CD8-positive, alpha-beta memory T cell (primary cell): ENCODE measurements at regions not wholly inside any gene's neighbourhood (a gene's known extent, or its start where the extent isn't known, plus 50 kb on each side); places are given as distances from the start of the nearest gene placed in this dataset.

ENCODE experiments used
- CTCF ChIA-PET: fragments of 350-600 bp; sonication (Branson Sonifier 250); formaldehyde crosslinking; loops from one replicate; lab custom pipeline; 2021; ENCODE audit warnings: antibody characterized with exemption; lab: Charles Lee
- POLR2A ChIA-PET: fragments of 350-600 bp; sonication (Branson Sonifier 250); formaldehyde crosslinking; loops from one replicate; lab custom pipeline; 2021; ENCODE audit warnings: antibody characterized with exemption; lab: Charles Lee
- DNase-seq, 5 donors: peaks; one replicate each; pipeline versions ENCODE4 v3.0.0 to v3.0.0-alpha.2; 2020 to 2022; ENCODE audit warnings: mixed read lengths in 1 of 5
- H3K27ac ChIP-seq: one replicate; pipeline ENCODE4 v1.7.0; 2013; ENCODE audit warnings: low read depth, mild to moderate bottlenecking, low read length, moderate library complexity
- H3K27me3 ChIP-seq: 2 replicates; pipeline ENCODE4 v1.7.0; 2013; ENCODE audit warnings: low read length, mild to moderate bottlenecking; ENCODE audit not compliant: insufficient read depth, poor library complexity, severe bottlenecking
- H3K36me3 ChIP-seq: 2 replicates; pipeline ENCODE4 v1.7.0; 2013; ENCODE audit warnings: mild to moderate bottlenecking, low read length, moderate library complexity; ENCODE audit not compliant: insufficient read depth
- H3K4me1 ChIP-seq: 2 replicates; pipeline ENCODE4 v1.7.0; 2013; ENCODE audit warnings: mild to moderate bottlenecking, low read length, moderate library complexity; ENCODE audit not compliant: insufficient read depth
- H3K4me3 ChIP-seq: 2 replicates; pipeline ENCODE4 v1.7.0; 2013; ENCODE audit warnings: mild to moderate bottlenecking, low read length
- H3K9me3 ChIP-seq: 2 replicates; pipeline ENCODE4 v1.7.0; 2013; ENCODE audit warnings: mild to moderate bottlenecking, low read length
- H3K27ac Mint-ChIP-seq, 8 donors: one replicate each; pipeline ENCODE4 v1.8.0; 2020 to 2021; ENCODE audit warnings: mixed read lengths in 8 of 8, mild to moderate bottlenecking in 6 of 8, inconsistent platforms in 3 of 8, moderate library complexity in 3 of 8
- H3K27me3 Mint-ChIP-seq, 2 donors: one replicate each; pipeline ENCODE4 v1.8.0; 2020 to 2021; ENCODE audit warnings: mixed read lengths in 2 of 2, mild to moderate bottlenecking in 1 of 2, moderate library complexity in 1 of 2
- H3K36me3 Mint-ChIP-seq, 3 donors: one replicate each; pipeline ENCODE4 v1.8.0; 2020 to 2021; ENCODE audit warnings: mixed read lengths in 3 of 3, inconsistent platforms in 1 of 3, mild to moderate bottlenecking in 1 of 3
- H3K4me1 Mint-ChIP-seq, 3 donors: one replicate each; pipeline ENCODE4 v1.8.0; 2020 to 2021; ENCODE audit warnings: mixed read lengths in 3 of 3, inconsistent platforms in 1 of 3, mild to moderate bottlenecking in 1 of 3
- H3K4me3 Mint-ChIP-seq, 7 donors: one replicate each; pipeline ENCODE4 v1.8.0; 2020 to 2021; ENCODE audit warnings: mixed read lengths in 7 of 7, mild to moderate bottlenecking in 6 of 7, moderate library complexity in 4 of 7, inconsistent platforms in 2 of 7
- H3K9me3 Mint-ChIP-seq, 5 donors: one replicate each; pipeline ENCODE4 v1.8.0; 2020 to 2022; ENCODE audit warnings: mixed read lengths in 5 of 5, mild to moderate bottlenecking in 3 of 5, moderate library complexity in 2 of 5, inconsistent platforms in 1 of 5

DNA sequence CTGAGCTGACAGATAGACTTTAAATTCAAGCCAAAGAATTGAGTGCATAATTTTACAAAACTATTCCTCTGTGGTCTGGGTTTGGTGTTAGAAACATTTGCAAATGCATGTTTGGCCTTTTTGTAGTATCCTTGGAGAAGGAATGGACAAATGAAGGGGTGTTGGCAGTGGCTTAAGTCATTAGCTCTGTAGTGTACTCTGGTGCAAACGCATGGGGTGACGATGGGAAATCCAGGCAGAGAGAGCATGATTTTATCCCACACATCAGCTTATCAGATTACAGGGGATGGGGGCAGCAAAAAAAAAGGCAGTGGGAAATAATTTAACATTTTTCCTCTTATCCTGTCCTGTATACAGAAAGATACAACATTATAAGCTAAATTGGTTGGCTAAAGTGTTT, 320.6 kb downstream of the ZNF516 start:
- no peak overlapping the region for H3K27ac ChIP-seq
- Mint-ChIP-seq H3K27ac (no peak overlapping the region), H3K27me3 (peaks cover 3% of the 10 kb centered on the region in 2 donors), H3K4me1 (no peaks in the 10 kb centered on the region), H3K36me3 (no peaks in the 10 kb centered on the region), H3K9me3 (peaks cover 0 to 2% (median 0%) of the 10 kb centered on the region in 5 donors), H3K4me3 (no peak overlapping the region)
- H3K4me3 ChIP-seq, result no peak overlapping the region
- H3K4me1 ChIP-seq, result no peaks in the 10 kb centered on the region
- CTCF ChIA-PET, result no interaction called here
- no peaks in the 10 kb centered on the region for H3K9me3 ChIP-seq
- no peaks in the 10 kb centered on the region for H3K36me3 ChIP-seq
- DNase-seq, result no peak
- H3K27me3 ChIP-seq, result no peaks in the 10 kb centered on the region
- POLR2A ChIA-PET, result no interaction called here

- CTCF ChIA-PET, result no interaction called here
- Histone ChIP-seq H3K9me3 (no peaks in the 10 kb centered on the region), H3K27me3 (no peaks in the 10 kb centered on the region), H3K36me3 (no peaks in the 10 kb centered on the region), H3K27ac (no peak overlapping the region), H3K4me1 (no peaks in the 10 kb centered on the region), H3K4me3 (no peak overlapping the region)
- POLR2A ChIA-PET, result no interaction called here
- Mint-ChIP-seq H3K4me1 (no peaks in the 10 kb centered on the region), H3K27ac (no peak overlapping the region), H3K27me3 (peaks cover 3 to 5% of the 10 kb centered on the region in 2 donors), H3K9me3 (peaks cover 0 to 5% (median 0%) of the 10 kb centered on the region in 5 donors), H3K4me3 (no peak overlapping the region), H3K36me3 (no peaks in the 10 kb centered on the region)
- DNase-seq, result no peak
These were observed 325.3 kb downstream of the ZNF516 start for GRCh38 chr18:76169733-76170132.

- Mint-ChIP-seq H3K4me1 (no peaks in the 10 kb centered on the region), H3K36me3 (no peaks in the 10 kb centered on the region), H3K27ac (no peak overlapping the region), H3K4me3 (no peak overlapping the region), H3K27me3 (peaks cover 3 to 5% of the 10 kb centered on the region in 2 donors), H3K9me3 (peaks cover 0 to 5% (median 0%) of the 10 kb centered on the region in 5 donors)
- Histone ChIP-seq H3K27me3 (no peaks in the 10 kb centered on the region), H3K4me1 (no peaks in the 10 kb centered on the region), H3K9me3 (no peaks in the 10 kb centered on the region), H3K36me3 (no peaks in the 10 kb centered on the region), H3K27ac (no peak overlapping the region), H3K4me3 (no peak overlapping the region)
- DNase-seq, result no peak
- ChIA-PET CTCF (no interaction called here), POLR2A (no interaction called here)
These were observed 327.0 kb downstream of the ZNF516 start for GRCh38 chr18:76167845-76168621.

DNA sequence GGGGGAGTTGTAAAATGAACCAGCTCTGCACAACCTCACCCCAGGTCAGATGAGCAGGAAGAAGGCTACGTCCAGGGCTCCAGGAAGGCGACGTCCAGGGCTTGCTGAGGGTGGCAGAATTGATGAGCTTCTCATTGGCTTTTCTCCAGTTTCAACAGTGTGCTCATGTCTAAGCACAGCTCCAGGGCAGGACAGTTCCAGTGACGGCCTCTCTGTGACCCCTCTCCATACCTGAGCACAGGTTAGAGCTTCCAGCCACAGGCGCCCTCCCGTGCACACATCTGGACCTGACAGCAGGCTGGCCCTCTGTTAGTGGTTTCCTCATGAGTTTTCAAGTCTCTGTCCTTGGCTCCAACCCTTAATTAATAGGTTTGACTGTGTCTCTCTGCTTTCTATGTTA, 327.6 kb downstream of the ZNF516 start:
- H3K4me1 ChIP-seq, result no peaks in the 10 kb centered on the region
- Mint-ChIP-seq H3K9me3 (peaks cover 0 to 5% (median 0%) of the 10 kb centered on the region in 5 donors), H3K4me1 (no peaks in the 10 kb centered on the region), H3K4me3 (no peak overlapping the region), H3K27me3 (peaks cover 3 to 5% of the 10 kb centered on the region in 2 donors), H3K27ac (no peak overlapping the region), H3K36me3 (no peaks in the 10 kb centered on the region)
- no peak for DNase-seq
- ChIA-PET CTCF (no interaction called here), POLR2A (no interaction called here)
- H3K36me3 ChIP-seq, result no peaks in the 10 kb centered on the region
- no peak overlapping the region for H3K4me3 ChIP-seq
- no peaks in the 10 kb centered on the region for H3K9me3 ChIP-seq
- no peak overlapping the region for H3K27ac ChIP-seq
- H3K27me3 ChIP-seq, result no peaks in the 10 kb centered on the region

DNA sequence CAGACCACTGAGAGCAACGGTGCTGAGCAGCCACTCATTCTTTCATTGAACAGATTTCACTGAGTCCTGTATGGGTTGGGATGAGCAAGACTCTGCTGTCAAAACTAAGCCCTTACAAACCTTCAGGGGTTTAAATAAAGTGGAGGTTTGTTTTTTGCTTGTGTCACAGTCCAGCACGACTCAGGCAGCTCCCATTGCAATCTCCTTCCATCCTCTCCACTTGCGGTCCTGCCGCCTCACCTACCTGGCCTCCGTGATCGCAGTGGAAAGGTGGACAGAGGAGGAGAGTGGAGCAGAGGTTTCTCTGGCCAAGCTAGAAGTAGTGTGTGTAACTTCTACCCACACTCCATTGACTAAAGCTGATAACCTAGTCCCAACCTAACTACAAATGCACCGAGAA, 332.2 kb downstream of the ZNF516 start:
- H3K27ac ChIP-seq, result no peak overlapping the region
- no peaks in the 10 kb centered on the region for H3K27me3 ChIP-seq
- Mint-ChIP-seq H3K9me3 (no peaks in the 10 kb centered on the region), H3K4me1 (no peaks in the 10 kb centered on the region), H3K27me3 (no peaks in the 10 kb centered on the region), H3K4me3 (no peak overlapping the region), H3K27ac (no peak overlapping the region), H3K36me3 (no peaks in the 10 kb centered on the region)
- H3K9me3 ChIP-seq, result no peaks in the 10 kb centered on the region
- ChIA-PET CTCF (no interaction called here), POLR2A (no interaction called here)
- no peaks in the 10 kb centered on the region for H3K36me3 ChIP-seq
- DNase-seq, result no peak
- no peaks in the 10 kb centered on the region for H3K4me1 ChIP-seq
- H3K4me3 ChIP-seq, result no peak overlapping the region

DNA sequence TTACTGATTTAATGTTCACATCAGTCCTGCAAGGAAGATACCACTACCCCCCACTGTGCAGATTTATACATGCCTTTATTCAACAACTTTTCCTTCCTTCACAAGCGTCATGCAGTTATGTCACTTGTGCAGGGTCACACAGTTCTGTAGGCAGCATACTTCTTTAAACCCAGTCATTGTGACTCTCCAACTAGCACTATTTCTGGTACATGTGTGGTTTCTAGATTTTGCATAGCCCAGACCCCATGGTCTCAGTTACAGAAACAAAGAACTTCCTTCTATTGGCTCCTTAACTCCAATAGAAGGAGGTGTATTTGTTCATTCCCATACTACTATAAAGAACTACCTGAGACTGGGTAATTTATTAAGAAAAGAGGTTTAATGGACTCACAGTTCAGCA, 333.1 kb downstream of the ZNF516 start:
- H3K9me3 Mint-ChIP-seq, result peaks cover 0 to 3% (median 0%) of the 10 kb centered on the region in 5 donors

GRCh38 chr18:76153691-76154090, 341.4 kb downstream of the ZNF516 start:
- no peaks in the 10 kb centered on the region for H3K9me3 ChIP-seq
- H3K4me3 ChIP-seq, result no peak overlapping the region
- H3K4me1 Mint-ChIP-seq, result no peaks in the 10 kb centered on the region
- H3K36me3 Mint-ChIP-seq, result no peaks in the 10 kb centered on the region
- CTCF ChIA-PET, result no interaction called here
- peaks cover 0 to 2% of the 10 kb centered on the region in 2 donors for H3K27me3 Mint-ChIP-seq
- H3K36me3 ChIP-seq, result no peaks in the 10 kb centered on the region
- no peaks in the 10 kb centered on the region for H3K27me3 ChIP-seq
- H3K4me1 ChIP-seq, result no peaks in the 10 kb centered on the region
- DNase-seq, result no peak
- POLR2A ChIA-PET, result no interaction called here
- H3K4me3 Mint-ChIP-seq, result no peak overlapping the region
- H3K27ac Mint-ChIP-seq, result no peak overlapping the region
- no peak overlapping the region for H3K27ac ChIP-seq
- peaks cover 0 to 5% (median 2%) of the 10 kb centered on the region in 5 donors for H3K9me3 Mint-ChIP-seq

More for the DNA sequence above, 333.1 kb downstream of the ZNF516 start:
- no peaks in the 10 kb centered on the region for H3K27me3 Mint-ChIP-seq
- H3K4me1 Mint-ChIP-seq, result no peaks in the 10 kb centered on the region
- Histone ChIP-seq H3K4me1 (no peaks in the 10 kb centered on the region), H3K9me3 (no peaks in the 10 kb centered on the region), H3K36me3 (no peaks in the 10 kb centered on the region), H3K27me3 (no peaks in the 10 kb centered on the region), H3K27ac (no peak overlapping the region), H3K4me3 (no peak overlapping the region)
- H3K4me3 Mint-ChIP-seq, result no peak overlapping the region
- ChIA-PET CTCF (no interaction called here), POLR2A (no interaction called here)
- H3K27ac Mint-ChIP-seq, result no peak overlapping the region
- H3K36me3 Mint-ChIP-seq, result no peaks in the 10 kb centered on the region
- DNase-seq, result no peak

GRCh38 chr18:76149734-76150133, 345.3 kb downstream of the ZNF516 start:
- Mint-ChIP-seq H3K9me3 (peaks cover 0 to 4% (median 1%) of the 10 kb centered on the region in 5 donors), H3K36me3 (no peaks in the 10 kb centered on the region), H3K4me1 (no peaks in the 10 kb centered on the region), H3K27ac (no peak overlapping the region), H3K4me3 (no peak overlapping the region), H3K27me3 (peaks cover 0 to 2% of the 10 kb centered on the region in 2 donors)
- no peak overlapping the region for H3K4me3 ChIP-seq
- no peaks in the 10 kb centered on the region for H3K36me3 ChIP-seq
- H3K27ac ChIP-seq, result no peak overlapping the region
- CTCF ChIA-PET, result no interaction called here
- no peak for DNase-seq
- no peaks in the 10 kb centered on the region for H3K27me3 ChIP-seq
- H3K4me1 ChIP-seq, result no peaks in the 10 kb centered on the region
- H3K9me3 ChIP-seq, result no peaks in the 10 kb centered on the region
- POLR2A ChIA-PET, result no interaction called here
